B cell (primary cell): ENCODE measurements at regions not wholly inside any gene's neighbourhood (a gene's known extent, or its start where the extent isn't known, plus 50 kb on each side); places are given as distances from the start of the nearest gene placed in this dataset.

ENCODE experiments used
- ATAC-seq: fragments of 200-7000 bp; cut with Tn5 transposase; one replicate; pipeline ENCODE4 v1.10.0; 2021; ENCODE audit warnings: low read depth, mild to moderate bottlenecking, moderate number of reproducible peaks, moderate library complexity
- CTCF ChIA-PET: fragments of 350-600 bp; sonication (Branson Sonifier 250); formaldehyde crosslinking; loops from one replicate; lab custom pipeline; 2021; ENCODE audit warnings: antibody characterized with exemption, inconsistent platforms; lab: Charles Lee
- POLR2A ChIA-PET: fragments of 350-600 bp; sonication (Branson Sonifier 250); formaldehyde crosslinking; loops from one replicate; lab custom pipeline; 2021; ENCODE audit warnings: antibody characterized with exemption; lab: Charles Lee
- DNase-seq: peaks from one replicate; pipeline ENCODE4 v3.0.0; 2013
- H2AFZ ChIP-seq: 2 replicates; pipeline ENCODE4 v1.6.1; 2012; ENCODE audit warnings: mild to moderate bottlenecking, low read depth, low read length; ENCODE audit not compliant: insufficient read depth, poor library complexity, severe bottlenecking
- H3K27ac ChIP-seq, 2 donors: 1 replicate in 1 of 2; 2 replicates in 1 of 2; pipeline ENCODE4 v1.5.1; 2012 to 2013; ENCODE audit warnings: low read length in 2 of 2, mild to moderate bottlenecking in 2 of 2, moderate library complexity in 1 of 2
- H3K27me3 ChIP-seq, 4 experiments: fragments of 200-600 bp in 1 of 4; sonication (generic) in 1 of 4; replicated peaks in 1 of 4; 1 replicate in 2 of 4; 2 replicates in 2 of 4; pipeline versions ENCODE4 v1.6.1 to v1.7.0; 2013 to 2016; ENCODE audit warnings: low read length in 3 of 4, mild to moderate bottlenecking in 2 of 4, mixed read lengths in 1 of 4, moderate library complexity in 1 of 4; ENCODE audit not compliant: insufficient read depth in 4 of 4, control insufficient read depth in 3 of 4; ENCODE audit errors: control extremely low read depth in 1 of 4
- H3K36me3 ChIP-seq, 2 experiments: replicated peaks in 1 of 2; 1 replicate in 1 of 2; 2 replicates in 1 of 2; pipeline versions ENCODE4 v1.6.1 to v1.7.1; 2013; ENCODE audit warnings: low read length in 1 of 2; ENCODE audit not compliant: insufficient read depth in 2 of 2, control insufficient read depth in 1 of 2; ENCODE audit errors: control extremely low read depth in 1 of 2, extremely low read depth in 1 of 2
- H3K4me1 ChIP-seq, 2 donors: fragments of 200-600 bp in 1 of 2; sonication (generic) in 1 of 2; 1 replicate in 1 of 2; 2 replicates in 1 of 2; pipeline versions ENCODE4 v1.5.1 to v1.6.1; 2013 to 2017; ENCODE audit warnings: low read length in 2 of 2; ENCODE audit not compliant: control insufficient read depth in 2 of 2, insufficient read depth in 2 of 2
- H3K4me2 ChIP-seq: replicated peaks from 2 replicates; pipeline ENCODE3; 2012; ENCODE audit warnings: mild to moderate bottlenecking, low read depth, low read length; ENCODE audit not compliant: poor library complexity, severe bottlenecking
- H3K4me3 ChIP-seq, 5 experiments: fragments of 200-600 bp in 1 of 5; sonication (generic) in 1 of 5; 1 replicate in 3 of 5; 2 replicates in 2 of 5; pipeline versions ENCODE4 v1.5.1 to v1.7.0; 2011 to 2016; ENCODE audit warnings: low read length in 4 of 5, mild to moderate bottlenecking in 4 of 5, low read depth in 2 of 5, control low read depth in 1 of 5, moderate library complexity in 1 of 5; ENCODE audit not compliant: insufficient read depth in 1 of 5; ENCODE audit errors: control extremely low read depth in 1 of 5, extremely low read depth in 1 of 5
- H3K79me2 ChIP-seq: fragments of 200-600 bp; sonication (generic); one replicate; pipeline ENCODE4 v1.6.0; 2016; ENCODE audit warnings: low read length; ENCODE audit not compliant: control insufficient read depth, insufficient read depth
- H3K9ac ChIP-seq: fragments of 200-600 bp; sonication (generic); 2 replicates; pipeline ENCODE4 v1.6.1; 2017; ENCODE audit warnings: mild to moderate bottlenecking, low read length, moderate library complexity
- H3K9me3 ChIP-seq, 3 donors: one replicate each; pipeline versions ENCODE4 v1.6.1 to v1.7.1; 2013; ENCODE audit warnings: low read length in 2 of 3; ENCODE audit not compliant: control insufficient read depth in 2 of 3, insufficient read depth in 1 of 3; ENCODE audit errors: control extremely low read depth in 1 of 3
- H4K20me1 ChIP-seq: 2 replicates; pipeline ENCODE4 v1.6.0; 2012; ENCODE audit warnings: mild to moderate bottlenecking, low read length; ENCODE audit not compliant: insufficient read depth, control insufficient read depth, poor library complexity, severe bottlenecking
- H3K27ac Mint-ChIP-seq: one replicate; pipeline ENCODE4 v1.8.0; 2021; ENCODE audit warnings: mixed read lengths
- H3K27me3 Mint-ChIP-seq: one replicate; pipeline ENCODE4 v1.8.0; 2021; ENCODE audit warnings: mixed read lengths
- H3K4me1 Mint-ChIP-seq: one replicate; pipeline ENCODE4 v1.8.0; 2021; ENCODE audit warnings: mixed read lengths
- H3K4me3 Mint-ChIP-seq: one replicate; pipeline ENCODE4 v1.8.0; 2021; ENCODE audit warnings: mixed read lengths
- H3K9me3 Mint-ChIP-seq: one replicate; pipeline ENCODE4 v1.8.0; 2022; ENCODE audit warnings: mixed read lengths; ENCODE audit not compliant: insufficient read depth
- EZH2 ChIP-seq: IDR thresholded peaks from 2 replicates; pipeline ENCODE4 v1.6.1; 2012; ENCODE audit warnings: borderline replicate concordance, low read depth, mild to moderate bottlenecking, moderate library complexity, low read length; ENCODE audit not compliant: insufficient read depth, poor library complexity, severe bottlenecking
- WGBS: methylation state at CpG from one replicate; pipeline ENCODE4 v1.1.5; 2013; ENCODE audit warnings: missing lambda C conversion rate; ENCODE audit not compliant: insufficient coverage; 5-methylcytosine and 5-hydroxymethylcytosine counted together
- intact Hi-C: fragments of 100-400 bp; cut with micrococcal nuclease; formaldehyde crosslinking; loops from one replicate; pipeline ENCODE4 v1.10.0; 2022
- TF ChIP-seq, protein P1 (sequence below): fragments of 200-600 bp; IDR thresholded peaks from one replicate; pipeline ENCODE4 v1.8.0; 2022; ENCODE audit warnings: antibody characterized with exemption, mild to moderate bottlenecking

- no peak overlapping the region for H3K4me3 ChIP-seq
- Mint-ChIP-seq H3K27me3 (peaks cover 6% of the 10 kb centered on the region), H3K4me3 (no peak overlapping the region), H3K27ac (no peak overlapping the region), H3K9me3 (peaks cover 4% of the 10 kb centered on the region), H3K4me1 (no peaks in the 10 kb centered on the region)
- no peaks in the 10 kb centered on the region for H4K20me1 ChIP-seq
- intact Hi-C loops: no loop called here
- H3K79me2 ChIP-seq: no peaks in the 10 kb centered on the region
- peaks cover 0 to 4% (median 0%) of the 10 kb centered on the region in 3 donors for H3K9me3 ChIP-seq
- no peak for TF ChIP-seq EZH2
- H3K4me1 ChIP-seq: no peaks in the 10 kb centered on the region
- DNase-seq: no peak
- CTCF ChIA-PET: no interaction called here
- ATAC-seq: no peak
- no peaks in the 10 kb centered on the region for H3K27me3 ChIP-seq
- H3K36me3 ChIP-seq: no peaks in the 10 kb centered on the region
- WGBS: 100% methylated on average over 1 of the region's 3 CpGs
- no peak overlapping the region for H2AFZ ChIP-seq
- H3K9ac ChIP-seq: no peak overlapping the region
- POLR2A ChIA-PET: no interaction called here
- no peak overlapping the region for H3K4me2 ChIP-seq
- H3K27ac ChIP-seq: no peak overlapping the region
Observed at GRCh38 chr4:18559492-18559891, 537.9 kb upstream of the LCORL start.

DNA sequence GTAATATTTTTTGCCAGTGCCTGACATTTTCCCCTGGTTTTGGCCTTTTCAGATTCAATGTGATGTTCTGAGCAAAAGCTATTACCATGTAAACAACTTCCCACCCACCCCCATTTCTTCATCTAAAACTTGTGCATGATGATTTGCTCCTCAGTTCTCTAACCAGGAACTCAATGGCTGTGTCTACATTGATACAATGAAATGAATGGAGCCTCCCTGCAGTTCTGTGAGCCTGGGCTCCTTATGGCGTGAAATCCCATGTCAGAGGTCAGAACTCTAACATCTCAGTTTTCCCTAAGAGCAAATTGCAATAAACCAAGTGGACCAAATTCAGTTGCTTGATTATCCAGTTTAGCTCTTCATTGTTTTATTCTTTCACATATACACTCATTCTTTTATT is 534.8 kb upstream of the LCORL start:
- no peak overlapping the region for H3K4me2 ChIP-seq
- H3K9me3 ChIP-seq: peaks cover 0 to 4% (median 0%) of the 10 kb centered on the region in 3 donors
- DNase-seq (no peak), ATAC-seq (no peak)
- Mint-ChIP-seq H3K27ac (no peak overlapping the region), H3K9me3 (no peaks in the 10 kb centered on the region), H3K27me3 (peaks cover 6% of the 10 kb centered on the region), H3K4me1 (no peaks in the 10 kb centered on the region), H3K4me3 (no peak overlapping the region)
- intact Hi-C loops: no loop called here
- H2AFZ ChIP-seq: no peak overlapping the region
- ChIA-PET POLR2A (no interaction called here), CTCF (no interaction called here)
- H3K9ac ChIP-seq: no peak overlapping the region
- no peaks in the 10 kb centered on the region for H3K27me3 ChIP-seq
- no peak overlapping the region for H3K4me3 ChIP-seq
- no peaks in the 10 kb centered on the region for H4K20me1 ChIP-seq
- no peaks in the 10 kb centered on the region for H3K4me1 ChIP-seq
- no peak overlapping the region for H3K27ac ChIP-seq
- no peaks in the 10 kb centered on the region for H3K36me3 ChIP-seq
- WGBS: 92% methylated on average over 1 of the region's 1 CpG
- no peaks in the 10 kb centered on the region for H3K79me2 ChIP-seq
- no peak for TF ChIP-seq EZH2
- TF ChIP-seq, protein P1, sequence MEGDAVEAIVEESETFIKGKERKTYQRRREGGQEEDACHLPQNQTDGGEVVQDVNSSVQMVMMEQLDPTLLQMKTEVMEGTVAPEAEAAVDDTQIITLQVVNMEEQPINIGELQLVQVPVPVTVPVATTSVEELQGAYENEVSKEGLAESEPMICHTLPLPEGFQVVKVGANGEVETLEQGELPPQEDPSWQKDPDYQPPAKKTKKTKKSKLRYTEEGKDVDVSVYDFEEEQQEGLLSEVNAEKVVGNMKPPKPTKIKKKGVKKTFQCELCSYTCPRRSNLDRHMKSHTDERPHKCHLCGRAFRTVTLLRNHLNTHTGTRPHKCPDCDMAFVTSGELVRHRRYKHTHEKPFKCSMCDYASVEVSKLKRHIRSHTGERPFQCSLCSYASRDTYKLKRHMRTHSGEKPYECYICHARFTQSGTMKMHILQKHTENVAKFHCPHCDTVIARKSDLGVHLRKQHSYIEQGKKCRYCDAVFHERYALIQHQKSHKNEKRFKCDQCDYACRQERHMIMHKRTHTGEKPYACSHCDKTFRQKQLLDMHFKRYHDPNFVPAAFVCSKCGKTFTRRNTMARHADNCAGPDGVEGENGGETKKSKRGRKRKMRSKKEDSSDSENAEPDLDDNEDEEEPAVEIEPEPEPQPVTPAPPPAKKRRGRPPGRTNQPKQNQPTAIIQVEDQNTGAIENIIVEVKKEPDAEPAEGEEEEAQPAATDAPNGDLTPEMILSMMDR: no peak
